ENCODE measurements at regions not wholly inside any gene's neighbourhood (a gene's known extent, or its start where the extent isn't known, plus 50 kb on each side); places are given as distances from the start of the nearest gene placed in this dataset.

- H3K4me1 ChIP-seq (ENCODE audit: insufficient read depth, low read length): peaks cover 35% of the 10 kb centered on the region
- no peak overlapping the region for H2AFZ ChIP-seq (ENCODE audit: low read length)
- no peak for DNase-seq (ENCODE audit: insufficient read length, low spot score, missing footprints)
- H3K27ac ChIP-seq (ENCODE audit: low read depth, low read length): no peak overlapping the region
- H4K20me1 ChIP-seq (ENCODE audit: insufficient read depth, low read length): no peaks in the 10 kb centered on the region
- no peak overlapping the region for H3K4me2 ChIP-seq (ENCODE audit: insufficient read depth, low read length)
- H3K79me2 ChIP-seq (ENCODE audit: insufficient read depth, low read length): no peaks in the 10 kb centered on the region
- H3K27me3 ChIP-seq (ENCODE audit: insufficient read depth, low read length): no peaks in the 10 kb centered on the region
- H3K4me3 ChIP-seq (ENCODE audit: insufficient read depth, low read length): no peak overlapping the region
- no peaks in the 10 kb centered on the region for H3K36me3 ChIP-seq (ENCODE audit: insufficient read depth, low read length)
- no peak for TF ChIP-seq CTCF (IDR thresholded peaks at IDR 0.05; ENCODE audit: extremely low read depth, low read depth, low read length)
- no peaks in the 10 kb centered on the region for H3K9me3 ChIP-seq (ENCODE audit: low read depth, low read length)
Observed at GRCh38 chr6:11423667-11424066, 113.9 kb upstream of the TMEM170B start.

GRCh38 chr6:11423072-11423471 is 114.5 kb upstream of the TMEM170B start:
- peaks cover 29% of the 10 kb centered on the region for H3K4me1 ChIP-seq (ENCODE audit: insufficient read depth, low read length)
- H3K36me3 ChIP-seq (ENCODE audit: insufficient read depth, low read length): no peaks in the 10 kb centered on the region
- no peaks in the 10 kb centered on the region for H3K27me3 ChIP-seq (ENCODE audit: insufficient read depth, low read length)
- no peaks in the 10 kb centered on the region for H4K20me1 ChIP-seq (ENCODE audit: insufficient read depth, low read length)
- no peak overlapping the region for H3K4me3 ChIP-seq (ENCODE audit: insufficient read depth, low read length)
- no peaks in the 10 kb centered on the region for H3K79me2 ChIP-seq (ENCODE audit: insufficient read depth, low read length)
- no peak overlapping the region for H3K27ac ChIP-seq (ENCODE audit: low read depth, low read length)
- no peak for DNase-seq (ENCODE audit: insufficient read length, low spot score, missing footprints)
- H3K9me3 ChIP-seq (ENCODE audit: low read depth, low read length): no peaks in the 10 kb centered on the region
- no peak for TF ChIP-seq CTCF (IDR thresholded peaks at IDR 0.05; ENCODE audit: extremely low read depth, low read depth, low read length)
- H3K4me2 ChIP-seq (ENCODE audit: insufficient read depth, low read length): no peak overlapping the region
- H2AFZ ChIP-seq (ENCODE audit: low read length): no peak overlapping the region

GRCh38 chr6:11419763-11420453 is 117.6 kb upstream of the TMEM170B start:
- Histone ChIP-seq H3K27ac (ENCODE audit: low read depth, low read length) (no peak overlapping the region), H3K36me3 (ENCODE audit: insufficient read depth, low read length) (no peaks in the 10 kb centered on the region), H2AFZ (ENCODE audit: low read length) (no peak overlapping the region), H3K9me3 (ENCODE audit: low read depth, low read length) (no peaks in the 10 kb centered on the region), H3K4me3 (ENCODE audit: insufficient read depth, low read length) (no peak overlapping the region), H3K27me3 (ENCODE audit: insufficient read depth, low read length) (no peaks in the 10 kb centered on the region), H3K4me2 (ENCODE audit: insufficient read depth, low read length) (no peak overlapping the region), H3K4me1 (ENCODE audit: insufficient read depth, low read length) (peaks cover 7% of the 10 kb centered on the region), H3K79me2 (ENCODE audit: insufficient read depth, low read length) (no peaks in the 10 kb centered on the region), H4K20me1 (ENCODE audit: insufficient read depth, low read length) (no peaks in the 10 kb centered on the region)
- no peak for TF ChIP-seq CTCF (IDR thresholded peaks at IDR 0.05; ENCODE audit: extremely low read depth, low read depth, low read length)
- DNase-seq (ENCODE audit: insufficient read length, low spot score, missing footprints): no peak

- Histone ChIP-seq H3K27me3 (ENCODE audit: insufficient read depth, low read length) (no peaks in the 10 kb centered on the region), H3K36me3 (ENCODE audit: insufficient read depth, low read length) (no peaks in the 10 kb centered on the region), H3K4me2 (ENCODE audit: insufficient read depth, low read length) (no peak overlapping the region), H4K20me1 (ENCODE audit: insufficient read depth, low read length) (no peaks in the 10 kb centered on the region), H3K4me3 (ENCODE audit: insufficient read depth, low read length) (no peak overlapping the region), H3K4me1 (ENCODE audit: insufficient read depth, low read length) (peaks cover 6% of the 10 kb centered on the region), H3K79me2 (ENCODE audit: insufficient read depth, low read length) (no peaks in the 10 kb centered on the region), H3K27ac (ENCODE audit: low read depth, low read length) (no peak overlapping the region), H3K9me3 (ENCODE audit: low read depth, low read length) (no peaks in the 10 kb centered on the region), H2AFZ (ENCODE audit: low read length) (no peak overlapping the region)
- no peak for TF ChIP-seq CTCF (IDR thresholded peaks at IDR 0.05; ENCODE audit: extremely low read depth, low read depth, low read length)
- no peak for DNase-seq (ENCODE audit: insufficient read length, low spot score, missing footprints)
Observed at GRCh38 chr6:11418290-11418905, 119.2 kb upstream of the TMEM170B start.
